H9 (cell line): ENCODE measurements at regions not wholly inside any gene's neighbourhood (a gene's known extent, or its start where the extent isn't known, plus 50 kb on each side); places are given as distances from the start of the nearest gene placed in this dataset.

ENCODE experiments used
- DNase-seq: peaks from one replicate; pipeline ENCODE4 v3.0.0-alpha.2; 2017
- H2AFZ ChIP-seq: one replicate; pipeline ENCODE4 v1.6.1; 2013; ENCODE audit warnings: mild to moderate bottlenecking, low read length, control low read depth, moderate library complexity
- H2AK5ac ChIP-seq: 2 replicates; pipeline ENCODE4 v1.6.1; 2013; ENCODE audit warnings: low read length, control low read depth, mixed read lengths; ENCODE audit not compliant: insufficient read length
- H2BK120ac ChIP-seq: one replicate; pipeline ENCODE4 v1.6.1; 2013; ENCODE audit warnings: low read depth, mild to moderate bottlenecking, low read length, control low read depth, inconsistent platforms; ENCODE audit not compliant: poor library complexity, severe bottlenecking
- H2BK12ac ChIP-seq: 2 replicates; pipeline ENCODE4 v1.6.1; 2013; ENCODE audit warnings: low read length, control low read depth, mixed read lengths, low read depth; ENCODE audit not compliant: insufficient read length
- H2BK15ac ChIP-seq: 2 replicates; pipeline ENCODE4 v1.6.1; 2013; ENCODE audit warnings: low read depth, low read length, control low read depth
- H2BK20ac ChIP-seq: one replicate; pipeline ENCODE4 v1.6.1; 2013; ENCODE audit warnings: low read depth, mild to moderate bottlenecking, low read length, control low read depth, inconsistent platforms; ENCODE audit not compliant: poor library complexity, severe bottlenecking
- H2BK5ac ChIP-seq: 2 replicates; pipeline ENCODE4 v1.6.1; 2013; ENCODE audit warnings: low read length, control low read depth, mixed read lengths; ENCODE audit not compliant: insufficient read length
- H3K14ac ChIP-seq: 2 replicates; pipeline ENCODE4 v1.6.1; 2013; ENCODE audit warnings: low read length, control low read depth; ENCODE audit not compliant: insufficient read depth
- H3K18ac ChIP-seq: 2 replicates; pipeline ENCODE4 v1.6.1; 2013; ENCODE audit warnings: low read depth, mild to moderate bottlenecking, mixed read lengths, low read length, control low read depth; ENCODE audit not compliant: insufficient read length
- H3K23ac ChIP-seq: 2 replicates; pipeline ENCODE4 v1.6.1; 2013; ENCODE audit warnings: low read length, control low read depth, mixed read lengths, low read depth; ENCODE audit not compliant: insufficient read length
- H3K23me2 ChIP-seq: 2 replicates; pipeline ENCODE4 v1.6.1; 2013; ENCODE audit warnings: low read depth, mild to moderate bottlenecking, mixed read lengths, low read length, control low read depth; ENCODE audit not compliant: insufficient read length, poor library complexity, severe bottlenecking
- H3K27ac ChIP-seq: 2 replicates; pipeline ENCODE4 v1.5.1; 2013; ENCODE audit warnings: low read length, control low read depth, mixed read lengths, low read depth; ENCODE audit not compliant: insufficient read length
- H3K27me3 ChIP-seq: 2 replicates; pipeline ENCODE4 v1.6.1; 2013; ENCODE audit warnings: low read length, control low read depth, inconsistent platforms; ENCODE audit not compliant: insufficient read depth
- H3K4ac ChIP-seq: 2 replicates; pipeline ENCODE4 v1.6.1; 2013; ENCODE audit warnings: low read depth, mild to moderate bottlenecking, control low read depth, inconsistent platforms, low read length, moderate library complexity
- H3K4me1 ChIP-seq: 2 replicates; pipeline ENCODE4 v1.6.1; 2013; ENCODE audit warnings: low read length, control low read depth, inconsistent platforms; ENCODE audit not compliant: insufficient read depth
- H3K4me2 ChIP-seq: 2 replicates; pipeline ENCODE4 v1.6.1; 2013; ENCODE audit warnings: low read length, control low read depth, mixed read lengths; ENCODE audit not compliant: insufficient read length, insufficient read depth
- H3K56ac ChIP-seq: 2 replicates; pipeline ENCODE4 v1.6.1; 2013; ENCODE audit warnings: low read depth, mild to moderate bottlenecking, mixed read lengths, low read length, control low read depth; ENCODE audit not compliant: insufficient read length
- H3K79me1 ChIP-seq: 2 replicates; pipeline ENCODE4 v1.6.1; 2013; ENCODE audit warnings: low read depth, mild to moderate bottlenecking, moderate library complexity, low read length, control low read depth, inconsistent platforms; ENCODE audit not compliant: insufficient read depth, poor library complexity, severe bottlenecking
- H3K79me2 ChIP-seq: 2 replicates; pipeline ENCODE4 v1.6.1; 2013; ENCODE audit warnings: low read length, control low read depth, inconsistent platforms; ENCODE audit not compliant: insufficient read depth
- H3K9ac ChIP-seq: 2 replicates; pipeline ENCODE4 v1.6.1; 2013; ENCODE audit warnings: low read length, control low read depth, mixed read lengths; ENCODE audit not compliant: insufficient read length; ENCODE audit errors: extremely low read depth
- H3K9me3 ChIP-seq: one replicate; pipeline ENCODE4 v1.6.1; 2013; ENCODE audit warnings: low read depth, low read length, inconsistent platforms; ENCODE audit not compliant: control insufficient read depth
- H3T11ph ChIP-seq: one replicate; pipeline ENCODE4 v1.6.1; 2013; ENCODE audit warnings: mild to moderate bottlenecking, low read length, control low read depth, inconsistent platforms
- H4K20me1 ChIP-seq: one replicate; pipeline ENCODE4 v1.6.1; 2013; ENCODE audit not compliant: control insufficient read depth, insufficient read length, insufficient read depth
- H4K5ac ChIP-seq: 2 replicates; pipeline ENCODE4 v1.6.1; 2013; ENCODE audit warnings: low read depth, mild to moderate bottlenecking, mixed read lengths, low read length, control low read depth; ENCODE audit not compliant: insufficient read length
- H4K8ac ChIP-seq: replicated peaks from 2 replicates; pipeline ENCODE4 v1.6.1; 2013; ENCODE audit warnings: low read length, control low read depth, mixed read lengths, low read depth; ENCODE audit not compliant: insufficient read length
- H4K91ac ChIP-seq: 2 replicates; pipeline ENCODE4 v1.6.1; 2013; ENCODE audit warnings: low read depth, mild to moderate bottlenecking, moderate library complexity, mixed read lengths, low read length, control low read depth; ENCODE audit not compliant: insufficient read length
- H3K27ac Mint-ChIP-seq, 3 experiments: 2 replicates in 2 of 3; 3 replicates in 1 of 3; pipeline ENCODE4 v1.8.0; 2020 to 2021; ENCODE audit warnings: mixed read lengths in 3 of 3, mild to moderate bottlenecking in 1 of 3, moderate library complexity in 1 of 3
- H3K27me3 Mint-ChIP-seq: 2 replicates; pipeline ENCODE4 v1.8.0; 2021; ENCODE audit warnings: low read depth, mild to moderate bottlenecking, moderate library complexity, mixed read lengths
- H3K36me3 Mint-ChIP-seq, 3 experiments: 2 replicates in 2 of 3; 3 replicates in 1 of 3; pipeline ENCODE4 v1.8.0; 2020 to 2021; ENCODE audit warnings: low read depth in 3 of 3, mixed read lengths in 3 of 3; ENCODE audit not compliant: insufficient read depth in 1 of 3
- H3K4me1 Mint-ChIP-seq, 2 experiments: 2 replicates each; pipeline ENCODE4 v1.8.0; 2020; ENCODE audit warnings: mixed read lengths in 2 of 2
- H3K4me3 Mint-ChIP-seq, 2 experiments: 2 replicates in 1 of 2; 3 replicates in 1 of 2; pipeline ENCODE4 v1.8.0; 2020 to 2021; ENCODE audit warnings: mild to moderate bottlenecking in 2 of 2, mixed read lengths in 2 of 2, moderate library complexity in 1 of 2
- H3K9me3 Mint-ChIP-seq, 2 experiments: 2 replicates in 1 of 2; 3 replicates in 1 of 2; pipeline ENCODE4 v1.8.0; 2020; ENCODE audit warnings: mild to moderate bottlenecking in 2 of 2, mixed read lengths in 2 of 2, moderate library complexity in 1 of 2
- CTCF ChIP-seq: fragments of 200-600 bp; sonication (generic); conservative IDR thresholded peaks from 3 replicates; pipeline ENCODE4 v1.8.0; 2021; ENCODE audit warnings: antibody characterized with exemption, mild to moderate bottlenecking
- WGBS: extraction: QIAGEN DNeasy Blood & Tissue Kit; methylation state at CpG from one replicate; pipeline ENCODE4 v1.1.7; 2013; ENCODE audit warnings: missing lambda C conversion rate, low lambda C conversion rate, mixed read lengths; ENCODE audit not compliant: insufficient read length; ENCODE audit errors: extremely low coverage; 5-methylcytosine and 5-hydroxymethylcytosine counted together

GRCh38 chr5:14946815-14947620 is 75.4 kb upstream of the ANKH start:
- H4K20me1 ChIP-seq = no peaks in the 10 kb centered on the region
- H4K8ac ChIP-seq = no peak overlapping the region
- Mint-ChIP-seq H3K36me3 (no peaks in the 10 kb centered on the region), H3K4me3 (no peak overlapping the region), H3K9me3 (no peaks in the 10 kb centered on the region; a peak in 2 of 5 replicates), H3K27ac (no peak overlapping the region), H3K4me1 (peaks cover 2 to 3% of the 10 kb centered on the region in 2 experiments; a peak in 3 of 4 replicates), H3K27me3 (no peaks in the 10 kb centered on the region)
- H3K14ac ChIP-seq = no peak overlapping the region
- no peaks in the 10 kb centered on the region for H3K23me2 ChIP-seq
- no peak overlapping the region for H3K27ac ChIP-seq
- H3K79me1 ChIP-seq = no peaks in the 10 kb centered on the region
- H2BK15ac ChIP-seq = no peak overlapping the region
- H2AFZ ChIP-seq = no peak overlapping the region
- no peaks in the 10 kb centered on the region for H3K4me1 ChIP-seq
- no peak overlapping the region for H3T11ph ChIP-seq
- no peak overlapping the region for H2BK20ac ChIP-seq
- H2BK120ac ChIP-seq = no peak overlapping the region
- no peak overlapping the region for H2BK12ac ChIP-seq
- no peak overlapping the region for H3K9ac ChIP-seq
- no peak overlapping the region for H2BK5ac ChIP-seq
- H3K56ac ChIP-seq = no peak overlapping the region
- H4K91ac ChIP-seq = no peak overlapping the region
- H2AK5ac ChIP-seq = no peak overlapping the region
- no CpG with 5 or more reads among the region's 4 CpGs for WGBS
- no peaks in the 10 kb centered on the region for H3K79me2 ChIP-seq
- H3K4me2 ChIP-seq = no peak overlapping the region
- no peak overlapping the region for H3K4ac ChIP-seq
- no peaks in the 10 kb centered on the region for H3K9me3 ChIP-seq
- peak; percentile 58 for TF ChIP-seq CTCF
- no peak overlapping the region for H3K18ac ChIP-seq
- no peak overlapping the region for H4K5ac ChIP-seq
- DNase-seq = no peak
- no peaks in the 10 kb centered on the region for H3K27me3 ChIP-seq
- H3K23ac ChIP-seq = no peak overlapping the region
